Neuronal stem cell (in vitro differentiated cells): ENCODE measurements at regions not wholly inside any gene's neighbourhood (a gene's known extent, or its start where the extent isn't known, plus 50 kb on each side); places are given as distances from the start of the nearest gene placed in this dataset.

Experiments used
- DNase-seq: peaks from one replicate; pipeline ENCODE4 v3.0.0-alpha.2; 2013; ENCODE audit warnings: low spot score
- H2AFZ ChIP-seq: one replicate; pipeline ENCODE4 v1.6.1; 2013; ENCODE audit warnings: mild to moderate bottlenecking, low read length, inconsistent platforms
- H2AK5ac ChIP-seq: 2 replicates; pipeline ENCODE4 v1.6.1; 2013; ENCODE audit warnings: low read depth, mild to moderate bottlenecking, inconsistent platforms, low read length, moderate library complexity, mixed read lengths
- H2BK120ac ChIP-seq: 2 replicates; pipeline ENCODE4 v1.6.1; 2013; ENCODE audit warnings: low read depth, mild to moderate bottlenecking, inconsistent platforms, low read length, moderate library complexity, mixed read lengths
- H2BK12ac ChIP-seq: one replicate; pipeline ENCODE4 v1.6.1; 2013; ENCODE audit warnings: low read length, inconsistent platforms
- H2BK15ac ChIP-seq: 2 replicates; pipeline ENCODE4 v1.6.1; 2013; ENCODE audit warnings: mild to moderate bottlenecking, low read length, inconsistent platforms, mixed read lengths
- H2BK5ac ChIP-seq: one replicate; pipeline ENCODE4 v1.6.1; 2013; ENCODE audit warnings: inconsistent platforms, mild to moderate bottlenecking, low read length, moderate library complexity
- H3K14ac ChIP-seq: one replicate; pipeline ENCODE4 v1.6.1; 2013; ENCODE audit warnings: low read length, inconsistent platforms
- H3K18ac ChIP-seq: 2 replicates; pipeline ENCODE4 v1.6.1; 2013; ENCODE audit warnings: low read length, inconsistent platforms
- H3K23ac ChIP-seq: 2 replicates; pipeline ENCODE4 v1.6.1; 2013; ENCODE audit warnings: low read depth, mild to moderate bottlenecking, mixed read lengths, low read length, inconsistent platforms; ENCODE audit not compliant: poor library complexity
- H3K27ac ChIP-seq: replicated peaks from 3 replicates; pipeline ENCODE4 v1.5.1; 2013; ENCODE audit warnings: low read length, inconsistent platforms
- H3K27me3 ChIP-seq, 3 experiments: 2 replicates each; pipeline ENCODE4 v1.6.1; 2013; ENCODE audit warnings: low read length in 3 of 3, mild to moderate bottlenecking in 2 of 3, inconsistent platforms in 1 of 3, low read depth in 1 of 3, mixed read lengths in 1 of 3, moderate library complexity in 1 of 3; ENCODE audit not compliant: control insufficient read depth in 3 of 3, insufficient read depth in 3 of 3
- H3K36me3 ChIP-seq, 2 donors: replicated peaks in 1 of 2; 2 replicates each; pipeline ENCODE4 v1.6.1; 2013; ENCODE audit warnings: low read length in 2 of 2; ENCODE audit not compliant: control insufficient read depth in 2 of 2, insufficient read depth in 2 of 2
- H3K4ac ChIP-seq: 2 replicates; pipeline ENCODE4 v1.6.1; 2013; ENCODE audit warnings: inconsistent platforms, mild to moderate bottlenecking, low read length, moderate library complexity
- H3K4me1 ChIP-seq, 2 donors: 1 replicate in 1 of 2; 2 replicates in 1 of 2; pipeline ENCODE4 v1.6.1; 2013; ENCODE audit warnings: low read length in 2 of 2, low read depth in 1 of 2; ENCODE audit not compliant: control insufficient read depth in 2 of 2, insufficient read depth in 1 of 2
- H3K4me2 ChIP-seq: one replicate; pipeline ENCODE4 v1.6.1; 2013; ENCODE audit warnings: mild to moderate bottlenecking, low read length, inconsistent platforms; ENCODE audit not compliant: insufficient read depth, poor library complexity, severe bottlenecking
- H3K4me3 ChIP-seq, 2 donors: 2 replicates each; pipeline ENCODE4 v1.5.1; 2013; ENCODE audit warnings: low read length in 2 of 2, mild to moderate bottlenecking in 2 of 2, inconsistent platforms in 1 of 2, moderate library complexity in 1 of 2
- H3K79me1 ChIP-seq: one replicate; pipeline ENCODE4 v1.6.1; 2013; ENCODE audit warnings: low read depth, mild to moderate bottlenecking, inconsistent platforms, low read length, moderate library complexity
- H3K9ac ChIP-seq: one replicate; pipeline ENCODE4 v1.6.1; 2013; ENCODE audit warnings: mild to moderate bottlenecking, low read depth, low read length, inconsistent platforms; ENCODE audit not compliant: poor library complexity
- H3K9me3 ChIP-seq, 2 donors: replicated peaks in 1 of 2; 2 replicates each; pipeline versions ENCODE3 to v1.6.1; 2013; ENCODE audit warnings: low read length in 2 of 2, mild to moderate bottlenecking in 2 of 2, inconsistent platforms in 1 of 2, low read depth in 1 of 2, mixed read lengths in 1 of 2, moderate library complexity in 1 of 2; ENCODE audit not compliant: control insufficient read depth in 2 of 2, insufficient read depth in 1 of 2
- H4K8ac ChIP-seq: one replicate; pipeline ENCODE4 v1.6.1; 2013; ENCODE audit warnings: low read depth, mild to moderate bottlenecking, inconsistent platforms, low read length, moderate library complexity
- H4K91ac ChIP-seq: one replicate; pipeline ENCODE4 v1.6.1; 2013; ENCODE audit warnings: low read length, low read depth, mild to moderate bottlenecking, inconsistent platforms; ENCODE audit not compliant: poor library complexity
- WGBS, 2 donors: extraction: QIAGEN DNeasy Blood & Tissue Kit; methylation state at CpG; one replicate each; pipeline ENCODE4 v1.1.7; 2013; ENCODE audit warnings: missing lambda C conversion rate in 2 of 2, mixed read lengths in 1 of 2; ENCODE audit not compliant: insufficient read length in 2 of 2, insufficient replicate concordance in 1 of 2; ENCODE audit errors: extremely low coverage in 2 of 2; 5-methylcytosine and 5-hydroxymethylcytosine counted together

GRCh38 chr9:129398961-129399633 is 221.0 kb upstream of the IER5L start:
- H3K4me2 ChIP-seq, result no peak overlapping the region
- no peak for DNase-seq
- H3K4me3 ChIP-seq, result no peak overlapping the region
- H3K18ac ChIP-seq, result peak overlapping the region; percentile 46
- H3K4me1 ChIP-seq, result peaks cover 28 to 53% of the 10 kb centered on the region in 2 donors
- H4K91ac ChIP-seq, result no peak overlapping the region
- H3K14ac ChIP-seq, result no peak overlapping the region
- H3K4ac ChIP-seq, result no peak overlapping the region
- no peak overlapping the region for H3K27ac ChIP-seq
- H3K36me3 ChIP-seq, result no peaks in the 10 kb centered on the region
- peak overlapping the region; percentile 73 for H2AK5ac ChIP-seq
- H3K27me3 ChIP-seq, result no peaks in the 10 kb centered on the region
- H2BK12ac ChIP-seq, result no peak overlapping the region
- peak overlapping the region; percentile 10 for H3K9ac ChIP-seq
- no peak overlapping the region for H3K23ac ChIP-seq
- H2BK15ac ChIP-seq, result peak overlapping the region; percentile 62
- H4K8ac ChIP-seq, result no peak overlapping the region
- peak overlapping the region; percentile 62 for H2BK5ac ChIP-seq
- no peaks in the 10 kb centered on the region for H3K79me1 ChIP-seq
- WGBS, 2 donors, result no CpG with 5 or more reads among the region's 21 CpGs
- no peak overlapping the region for H2BK120ac ChIP-seq
- peak overlapping the region; percentile 79 for H2AFZ ChIP-seq
- H3K9me3 ChIP-seq, result no peaks in the 10 kb centered on the region

- H2BK15ac ChIP-seq, result peak overlapping the region; percentile 30
- H3K4me2 ChIP-seq, result no peak overlapping the region
- peaks cover 22 to 51% of the 10 kb centered on the region in 2 donors for H3K4me1 ChIP-seq
- no peak overlapping the region for H3K9ac ChIP-seq
- H3K36me3 ChIP-seq, result no peaks in the 10 kb centered on the region
- peak overlapping the region; percentile 62 for H2BK5ac ChIP-seq
- H3K23ac ChIP-seq, result peak overlapping the region; percentile 25
- H3K4me3 ChIP-seq, result no peak overlapping the region
- peak overlapping the region; percentile 67 for H3K18ac ChIP-seq
- H3K14ac ChIP-seq, result no peak overlapping the region
- H4K8ac ChIP-seq, result no peak overlapping the region
- no peak overlapping the region for H3K4ac ChIP-seq
- H4K91ac ChIP-seq, result no peak overlapping the region
- H3K79me1 ChIP-seq, result no peaks in the 10 kb centered on the region
- no CpG with 5 or more reads among the region's 20 CpGs for WGBS, 2 donors
- no peaks in the 10 kb centered on the region for H3K9me3 ChIP-seq
- peak overlapping the region; percentile 79 for H2AFZ ChIP-seq
- peak overlapping the region; percentile 66 for H2AK5ac ChIP-seq
- no peak overlapping the region for H2BK120ac ChIP-seq
- DNase-seq, result no peak
- H2BK12ac ChIP-seq, result no peak overlapping the region
- H3K27me3 ChIP-seq, result no peaks in the 10 kb centered on the region
- H3K27ac ChIP-seq, result no peak overlapping the region
Observed at GRCh38 chr9:129398101-129398960, 220.3 kb upstream of the IER5L start.

GRCh38 chr9:129397335-129397734 is 219.3 kb upstream of the IER5L start:
- H3K4me3 ChIP-seq, result no peak overlapping the region

GRCh38 chr9:129396365-129396708 is 218.3 kb upstream of the IER5L start:
- Histone ChIP-seq H3K4me1 (peaks cover 12 to 54% of the 10 kb centered on the region in 2 donors), H3K27ac (no peak overlapping the region), H3K36me3 (no peaks in the 10 kb centered on the region), H2AFZ (no peak overlapping the region), H3K23ac (no peak overlapping the region), H2BK120ac (no peak overlapping the region), H2AK5ac (no peak overlapping the region), H4K91ac (no peak overlapping the region), H3K4ac (no peak overlapping the region), H3K27me3 (no peaks in the 10 kb centered on the region), H3K79me1 (no peaks in the 10 kb centered on the region), H2BK5ac (no peak overlapping the region), H3K4me2 (no peak overlapping the region), H3K4me3 (no peak overlapping the region), H3K18ac (no peak overlapping the region), H3K9me3 (no peaks in the 10 kb centered on the region), H4K8ac (no peak overlapping the region), H3K14ac (no peak overlapping the region), H2BK12ac (no peak overlapping the region), H3K9ac (no peak overlapping the region), H2BK15ac (no peak overlapping the region)
- WGBS, 2 donors, result 100% methylated on average over 1 of the region's 1 CpG
- no peak for DNase-seq

More at GRCh38 chr9:129397335-129397734, 219.3 kb upstream of the IER5L start:
- H2BK15ac ChIP-seq, result no peak overlapping the region
- no peak overlapping the region for H3K18ac ChIP-seq
- no peaks in the 10 kb centered on the region for H3K36me3 ChIP-seq
- H2BK12ac ChIP-seq, result no peak overlapping the region
- no peak overlapping the region for H3K9ac ChIP-seq
- no peak overlapping the region for H4K91ac ChIP-seq
- H3K14ac ChIP-seq, result no peak overlapping the region
- WGBS, 2 donors, result 92 to 100% methylated on average over 2 to 6 of the region's 6 CpGs
- no peaks in the 10 kb centered on the region for H3K9me3 ChIP-seq
- no peaks in the 10 kb centered on the region for H3K27me3 ChIP-seq
- peak overlapping the region; percentile 18 for H3K23ac ChIP-seq
- no peak for DNase-seq
- H2AK5ac ChIP-seq, result no peak overlapping the region
- no peaks in the 10 kb centered on the region for H3K79me1 ChIP-seq
- no peak overlapping the region for H3K4me2 ChIP-seq
- H3K4ac ChIP-seq, result no peak overlapping the region
- H3K27ac ChIP-seq, result no peak overlapping the region
- H4K8ac ChIP-seq, result no peak overlapping the region
- H2BK120ac ChIP-seq, result no peak overlapping the region
- H2AFZ ChIP-seq, result no peak overlapping the region
- peaks cover 16 to 47% of the 10 kb centered on the region in 2 donors for H3K4me1 ChIP-seq
- H2BK5ac ChIP-seq, result no peak overlapping the region
